ENCODE measurements at regions not wholly inside any gene's neighbourhood (a gene's known extent, or its start where the extent isn't known, plus 50 kb on each side); places are given as distances from the start of the nearest gene placed in this dataset.

DNA sequence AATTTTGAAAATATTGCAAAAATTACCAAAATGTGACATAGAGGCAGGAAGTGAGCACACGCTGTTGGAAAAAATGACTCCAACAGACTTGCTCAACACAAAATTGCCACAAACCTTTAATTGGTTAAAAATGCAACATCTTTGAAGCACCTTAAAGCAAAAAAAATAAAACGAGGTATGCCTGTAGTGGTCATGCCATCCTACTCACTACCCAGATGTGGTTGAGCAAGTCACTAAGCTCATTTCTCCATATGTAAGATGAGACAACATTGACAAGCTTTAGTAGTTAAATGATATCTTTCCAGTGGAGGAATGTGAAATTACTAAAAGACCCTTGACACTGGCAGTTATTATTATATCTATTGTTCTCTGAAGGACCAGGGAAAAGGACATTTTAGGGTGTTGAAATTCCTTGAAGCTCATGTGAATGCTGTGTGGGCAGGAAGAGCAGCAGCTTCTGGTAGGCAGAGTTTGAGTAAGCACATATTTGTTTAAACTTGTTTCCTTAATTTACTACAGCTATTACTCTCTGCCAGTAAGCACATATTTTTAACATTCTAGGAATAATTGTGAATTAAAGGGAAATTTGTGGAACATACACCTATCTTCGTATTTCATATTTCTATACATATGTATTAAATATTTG, 131.6 kb upstream of the P2RY1 start:
- no peak overlapping the region for H3K4me3 ChIP-seq
- H3K27ac ChIP-seq, result no peak overlapping the region
- peaks cover 0 to 6% (median 0%) of the 10 kb centered on the region in 11 donors for H3K9me3 ChIP-seq
- H3K4me1 ChIP-seq, result no peaks in the 10 kb centered on the region
- H3K27me3 ChIP-seq, result no peaks in the 10 kb centered on the region
- DNase-seq, result no peak
- intact Hi-C loops (cut with DNase I), result no loop called here
- TF ChIP-seq CTCF (IDR thresholded peaks at IDR 0.05), result no peak
- H3K36me3 ChIP-seq, result no peaks in the 10 kb centered on the region
- 64 to 66% methylated on average over 3 of the region's 3 CpGs for WGBS, 2 donors
- no peak for ATAC-seq

DNA sequence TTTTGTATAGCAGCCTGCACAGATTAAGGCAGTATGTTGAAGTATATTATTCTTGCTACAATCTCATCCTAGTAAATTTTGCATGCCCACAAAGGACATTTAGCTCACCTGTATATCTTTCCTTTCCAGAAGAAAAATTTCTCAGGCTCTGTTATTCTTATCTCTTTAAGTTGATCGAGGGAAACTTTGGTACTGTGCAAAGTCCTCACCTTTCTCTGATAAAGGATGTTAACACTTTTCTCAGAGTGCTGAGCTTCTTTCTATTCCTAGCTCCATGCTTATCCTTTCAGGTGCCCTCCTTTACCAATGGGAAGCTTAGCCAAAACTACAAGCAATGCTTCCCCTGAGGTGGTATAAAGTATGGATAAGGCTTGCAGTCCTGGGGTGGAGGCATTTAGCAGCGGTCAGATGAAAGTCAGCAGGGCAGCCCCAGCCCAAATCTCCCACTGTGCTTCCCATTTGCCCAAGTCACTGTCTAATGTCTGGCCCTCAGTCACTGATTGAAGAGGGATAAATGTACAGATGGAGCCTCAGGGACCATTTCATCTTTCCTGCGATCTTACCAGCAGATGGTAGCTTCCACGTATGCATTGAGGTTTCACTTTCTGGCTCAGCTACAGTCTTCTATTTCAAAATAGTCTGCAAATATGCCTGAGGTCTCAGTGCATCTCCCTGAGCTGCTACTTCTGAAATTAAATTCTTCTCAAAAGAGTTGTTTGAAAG, 127.8 kb upstream of the P2RY1 start:
- ATAC-seq (no peak), DNase-seq (no peak)
- Histone ChIP-seq H3K4me1 (no peaks in the 10 kb centered on the region), H3K36me3 (no peaks in the 10 kb centered on the region), H3K9me3 (no peaks in the 10 kb centered on the region), H3K4me3 (no peak overlapping the region), H3K27ac (no peak overlapping the region), H3K27me3 (no peaks in the 10 kb centered on the region)
- WGBS, 2 donors, result 48 to 57% methylated on average over 4 of the region's 4 CpGs
- intact Hi-C loops (cut with DNase I), result no loop called here
- no peak for TF ChIP-seq CTCF (IDR thresholded peaks at IDR 0.05)

- H3K27me3 ChIP-seq, result no peaks in the 10 kb centered on the region
These were observed 125.3 kb upstream of the P2RY1 start for GRCh38 chr3:152709659-152710058.

GRCh38 chr3:152710549-152710948, 124.4 kb upstream of the P2RY1 start:
- Histone ChIP-seq H3K4me3 (no peak overlapping the region), H3K36me3 (no peaks in the 10 kb centered on the region), H3K9me3 (no peaks in the 10 kb centered on the region), H3K27me3 (no peaks in the 10 kb centered on the region), H3K4me1 (no peaks in the 10 kb centered on the region), H3K27ac (no peak overlapping the region)
- ATAC-seq (no peak), DNase-seq (no peak)
- WGBS, 2 donors, result 97% methylated on average over 3 of the region's 3 CpGs
- no peak for TF ChIP-seq CTCF (IDR thresholded peaks at IDR 0.05)
- intact Hi-C loops (cut with DNase I), result no loop called here

More at GRCh38 chr3:152709659-152710058, 125.3 kb upstream of the P2RY1 start:
- H3K36me3 ChIP-seq, result no peaks in the 10 kb centered on the region
- no peak for TF ChIP-seq CTCF (IDR thresholded peaks at IDR 0.05)
- 71 to 76% methylated on average over 3 of the region's 3 CpGs for WGBS, 2 donors
- no peak overlapping the region for H3K4me3 ChIP-seq
- no peak overlapping the region for H3K27ac ChIP-seq
- DNase-seq (no peak), ATAC-seq (no peak)
- no peaks in the 10 kb centered on the region for H3K4me1 ChIP-seq
- intact Hi-C loops (cut with DNase I), result no loop called here
- no peaks in the 10 kb centered on the region for H3K9me3 ChIP-seq
